ENCODE measurements at regions not wholly inside any gene's neighbourhood (a gene's known extent, or its start where the extent isn't known, plus 50 kb on each side); places are given as distances from the start of the nearest gene placed in this dataset.
A peak's percentile ranks its signal among the peaks of the same experiment; 100 is the strongest.

GRCh38 chr5:27523629-27524028, 485.2 kb upstream of the CDH9 start:
- no peak for DNase-seq (ENCODE audit: low read depth, low spot score)

- no peak for DNase-seq (ENCODE audit: low read depth, low spot score)
Measured at GRCh38 chr5:27516437-27516836, 478.1 kb upstream of the CDH9 start.

DNA sequence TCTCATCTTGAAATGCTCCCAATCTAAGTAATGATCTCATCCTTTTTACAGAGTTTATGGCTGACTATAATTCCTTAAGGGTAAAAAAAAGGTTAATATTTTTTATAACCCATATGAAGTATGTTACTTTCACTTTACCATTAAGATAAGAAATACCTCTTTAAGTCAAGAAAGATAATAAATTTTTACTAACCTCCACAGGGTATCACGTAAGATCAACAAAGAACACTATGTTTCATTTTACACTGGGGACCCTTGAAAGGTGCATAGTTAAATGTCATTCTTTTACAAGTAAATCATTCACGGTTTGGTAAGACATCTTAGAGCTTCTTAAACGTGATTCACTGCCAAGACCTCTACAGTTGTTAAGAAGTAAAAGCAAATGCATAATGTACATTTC, 472.7 kb upstream of the CDH9 start:
- no peak for DNase-seq (ENCODE audit: low read depth, low spot score)

GRCh38 chr5:27503813-27504212, 465.4 kb upstream of the CDH9 start:
- DNase-seq (ENCODE audit: low read depth, low spot score), result no peak

DNA sequence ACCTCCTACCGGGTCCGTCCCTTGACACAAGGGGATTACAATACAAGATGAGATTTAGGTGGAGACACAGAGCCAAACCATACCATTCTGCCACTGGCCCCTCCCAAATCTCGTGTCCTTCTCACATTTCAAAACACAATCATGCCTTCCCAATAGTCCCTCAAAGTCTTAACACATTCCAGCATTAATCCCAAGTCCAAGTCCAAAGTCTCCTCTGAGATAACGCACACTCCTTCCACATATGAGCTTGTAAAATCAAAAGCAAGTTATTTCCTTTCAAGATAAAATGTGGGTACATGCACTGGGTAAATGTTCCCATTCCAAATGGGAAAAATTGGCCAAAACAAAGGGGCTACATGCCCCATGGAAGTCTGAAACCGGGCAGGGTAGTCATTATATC, 463.9 kb upstream of the CDH9 start:
- no peak for DNase-seq (ENCODE audit: low read depth, low spot score)

GRCh38 chr5:27497491-27497890, 459.1 kb upstream of the CDH9 start:
- DNase-seq (ENCODE audit: low read depth, low spot score), result no peak

- no peak for DNase-seq (ENCODE audit: low read depth, low spot score)
Measured at GRCh38 chr5:27494887-27495286, 456.5 kb upstream of the CDH9 start.

DNA sequence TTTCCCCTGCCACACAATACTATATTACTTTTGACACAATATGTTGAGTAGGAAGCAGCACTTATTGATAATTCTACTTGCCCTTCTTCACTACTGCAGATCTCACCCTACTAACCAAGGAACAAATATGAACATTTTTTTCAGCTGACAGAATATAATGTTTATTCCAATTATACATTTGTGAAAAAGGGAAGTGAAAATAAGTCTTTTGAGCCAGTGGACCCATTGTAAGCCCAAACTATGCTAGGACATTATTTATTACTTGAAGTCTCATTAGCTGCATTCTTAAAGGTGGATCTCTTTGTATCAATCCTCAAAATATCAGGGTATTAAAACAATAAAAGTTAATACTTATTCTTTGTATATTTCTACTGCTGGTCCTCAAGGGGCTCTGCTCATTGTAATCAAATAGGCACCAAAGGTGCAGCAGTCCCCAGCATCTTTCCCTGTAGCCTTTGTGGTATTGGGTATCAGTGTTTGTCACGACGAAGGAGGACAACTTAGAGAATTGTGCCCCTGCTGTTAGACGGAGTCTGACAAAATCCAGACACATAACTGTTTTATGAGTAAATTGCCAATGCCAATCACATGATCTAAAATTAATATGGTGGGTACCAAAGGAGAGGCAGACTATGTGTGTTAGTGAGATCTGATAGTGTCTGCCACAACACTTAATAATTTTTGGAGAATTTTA, 453.5 kb upstream of the CDH9 start:
- DNase-seq (ENCODE audit: low read depth, low spot score), result no peak

DNA sequence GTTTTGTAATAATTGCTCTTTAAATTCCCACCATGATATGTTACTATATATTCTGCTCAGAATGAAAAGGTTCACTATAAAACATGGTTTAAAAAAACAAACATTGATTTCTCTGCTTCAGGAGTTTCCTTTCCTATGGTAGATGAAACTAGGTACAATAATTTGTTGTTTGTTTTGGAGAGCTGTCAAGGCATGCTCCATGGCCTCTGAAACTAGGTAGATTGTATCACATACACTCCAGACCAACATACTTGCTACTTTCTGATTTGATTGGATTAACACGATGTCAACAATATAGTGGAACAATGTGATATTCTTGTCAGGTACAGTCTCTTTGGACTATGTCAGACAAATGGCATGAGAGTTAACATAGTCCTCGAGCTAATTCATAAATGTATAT, 452.7 kb upstream of the CDH9 start:
- no peak for DNase-seq (ENCODE audit: low read depth, low spot score)

DNA sequence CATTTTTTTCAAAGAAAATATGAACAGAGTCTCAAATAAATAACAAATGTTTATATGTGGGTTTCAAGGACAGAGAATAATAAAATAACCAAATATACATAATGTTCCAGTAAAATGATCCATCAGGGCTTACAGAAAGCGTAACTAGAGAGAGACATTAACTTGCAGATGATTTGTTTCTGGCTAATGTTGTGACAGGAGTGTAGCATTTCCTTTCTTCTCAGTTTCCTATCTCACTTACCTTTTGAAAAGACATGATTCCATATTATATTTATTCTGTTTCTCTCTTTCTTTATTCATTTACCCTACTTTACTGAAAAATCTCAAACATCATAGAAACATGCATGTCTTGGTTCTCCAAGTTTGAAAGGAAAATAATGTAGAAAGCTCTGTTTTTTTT, 451.3 kb upstream of the CDH9 start:
- DNase-seq (ENCODE audit: low read depth, low spot score), result no peak

- DNase-seq (ENCODE audit: low read depth, low spot score), result no peak
Measured at GRCh38 chr5:27482663-27483062, 444.3 kb upstream of the CDH9 start.

DNA sequence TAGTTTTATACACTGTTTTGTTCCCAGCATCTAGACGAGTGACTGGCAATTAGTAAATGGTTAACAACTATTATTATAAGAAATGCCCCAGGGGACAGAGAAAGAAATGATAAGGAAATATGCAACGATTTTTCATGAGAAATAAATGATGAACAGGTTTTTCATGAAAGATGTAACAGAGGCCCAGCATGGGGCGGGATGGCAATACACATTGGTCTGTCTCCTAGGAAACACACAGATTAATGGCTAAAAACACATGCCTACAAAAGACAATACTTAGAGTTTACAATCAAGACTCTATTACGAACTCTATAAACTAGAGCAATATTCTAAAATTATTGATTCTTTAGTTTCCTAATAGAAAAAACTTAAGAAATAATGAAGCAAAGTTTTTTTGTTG, 441.5 kb upstream of the CDH9 start:
- DNase-seq (ENCODE audit: low read depth, low spot score), result no peak

GRCh38 chr5:27477550-27477949, 439.2 kb upstream of the CDH9 start:
- no peak for DNase-seq (ENCODE audit: low read depth, low spot score)

GRCh38 chr5:27476356-27476988, 438.1 kb upstream of the CDH9 start:
- no peak for DNase-seq (ENCODE audit: low read depth, low spot score)

DNA sequence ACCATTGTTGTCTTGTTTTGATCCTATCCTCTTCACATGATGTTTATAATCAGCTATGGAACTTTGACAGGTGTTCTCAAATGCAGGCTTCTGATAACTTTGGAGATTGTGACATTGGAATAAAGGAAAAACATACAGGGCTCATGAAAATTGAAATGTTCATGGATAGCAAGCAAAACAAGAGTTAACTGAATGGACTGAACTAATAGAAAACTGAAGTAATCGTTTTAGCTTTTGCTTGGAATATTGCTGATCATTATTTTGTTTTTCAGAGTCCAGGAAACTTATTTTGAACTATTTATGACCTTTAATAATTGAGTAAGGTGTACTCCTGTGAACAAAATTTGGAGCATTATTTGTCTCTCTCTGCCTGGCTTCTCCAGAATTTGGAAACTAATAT, 436.7 kb upstream of the CDH9 start:
- no peak for DNase-seq (ENCODE audit: low read depth, low spot score)

GRCh38 chr5:27474395-27474794, 436.0 kb upstream of the CDH9 start:
- no peak for DNase-seq (ENCODE audit: low read depth, low spot score)

DNA sequence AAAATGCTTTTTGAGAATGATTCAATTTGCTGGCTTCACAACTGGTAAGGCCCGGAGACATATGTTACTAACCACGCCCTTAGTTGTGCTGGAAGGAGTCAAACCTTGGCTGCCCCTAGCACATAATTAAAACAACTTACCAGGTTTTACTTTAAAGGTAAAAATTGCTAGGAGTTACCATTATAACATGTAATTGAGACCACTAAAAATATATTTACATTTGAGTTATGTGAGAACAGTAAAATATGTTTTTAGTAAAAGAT, 435.6 kb upstream of the CDH9 start:
- DNase-seq (ENCODE audit: low read depth, low spot score), result no peak

DNA sequence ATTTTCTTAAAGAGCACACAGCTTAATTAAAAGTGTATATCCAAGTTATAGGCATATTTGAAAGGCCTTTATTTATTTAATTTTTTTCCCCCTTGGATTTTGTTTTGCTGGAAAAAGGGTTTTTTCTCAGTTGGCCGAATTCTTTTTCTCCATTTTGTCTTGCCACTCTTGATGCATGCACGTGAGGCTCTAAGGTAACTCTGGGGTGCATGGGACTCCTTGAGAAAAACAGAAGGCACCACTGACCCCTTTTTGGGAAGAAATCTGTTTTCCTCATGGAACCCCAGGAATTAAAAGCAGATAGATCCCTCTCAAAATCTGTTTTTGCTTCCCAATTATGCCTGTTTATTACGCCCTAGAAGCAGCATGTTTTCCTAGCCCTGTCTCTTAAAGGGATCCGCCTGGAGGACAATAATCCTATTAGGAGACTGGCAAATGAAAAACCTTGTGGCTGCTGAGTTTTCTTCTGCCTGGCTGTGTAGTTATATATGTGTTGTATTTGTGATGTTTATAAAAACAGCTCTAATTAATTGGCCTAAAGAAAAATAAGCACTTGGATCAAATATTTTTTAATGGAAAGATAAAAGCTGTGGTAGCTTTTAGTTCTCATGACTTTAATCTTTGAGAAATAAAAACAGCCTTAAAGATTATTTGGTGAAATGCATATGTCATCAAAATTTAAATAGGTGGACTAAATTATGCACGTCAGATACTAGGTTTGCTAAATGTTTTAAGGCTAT, 435.1 kb upstream of the CDH9 start:
- DNase-seq (ENCODE audit: low read depth, low spot score), result peak; percentile 56

DNA sequence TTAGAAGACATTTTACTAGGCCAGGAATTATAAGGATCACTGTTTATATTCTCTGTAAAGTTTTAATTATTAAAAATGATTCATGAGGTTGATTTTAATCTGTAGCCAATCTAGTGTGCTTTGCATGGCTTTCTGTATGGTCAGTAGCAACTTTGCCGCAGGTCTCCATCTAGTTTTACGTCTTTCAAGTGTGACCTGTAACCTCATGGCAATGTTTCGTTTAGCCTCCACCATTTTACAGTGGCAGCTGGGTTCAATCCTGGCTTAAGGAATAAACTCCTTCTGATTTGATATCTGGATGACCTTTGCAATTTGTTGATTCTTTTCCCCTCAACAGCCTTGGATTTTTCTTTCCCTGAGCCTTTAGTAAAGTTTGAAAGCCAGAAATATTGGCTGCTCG, 434.5 kb upstream of the CDH9 start:
- DNase-seq (ENCODE audit: low read depth, low spot score), result peak; percentile 19

DNA sequence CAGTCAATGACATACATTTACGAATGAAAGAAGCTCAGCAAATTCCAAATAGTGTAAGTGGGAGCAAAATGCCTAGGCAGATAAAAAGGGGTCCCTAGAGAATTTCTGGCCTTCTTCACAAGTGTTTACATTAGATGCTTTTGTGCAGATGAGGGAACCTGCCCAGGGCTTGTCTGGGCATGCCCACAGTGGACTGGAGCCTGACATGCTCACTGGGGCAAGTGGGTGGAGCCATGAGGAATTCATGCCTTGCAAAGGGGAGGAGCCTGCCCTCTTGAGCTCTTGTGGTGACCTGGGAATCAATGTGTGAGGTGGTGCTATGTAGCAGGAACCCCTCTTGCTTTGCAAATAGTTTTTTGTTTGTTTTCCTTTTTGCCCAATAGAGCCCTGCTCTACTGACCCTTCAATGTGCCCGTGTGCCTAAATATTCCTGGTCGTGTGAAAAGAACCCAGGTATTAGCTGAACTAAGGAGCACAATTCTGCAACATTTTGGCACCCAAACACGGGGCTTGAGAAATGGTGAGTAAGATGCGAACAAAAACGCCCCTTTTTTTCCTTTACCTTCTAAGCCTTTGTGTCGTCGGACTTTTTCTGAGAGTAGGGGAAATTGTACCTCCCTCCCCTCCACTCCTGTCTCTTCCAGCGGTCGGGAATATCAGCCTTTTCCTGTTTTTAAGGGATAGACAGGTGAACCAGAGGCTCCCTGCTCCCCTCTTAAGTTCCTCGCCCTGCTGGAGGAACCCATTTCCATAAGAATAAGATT, 433.8 kb upstream of the CDH9 start:
- peak; percentile 97 for DNase-seq (ENCODE audit: low read depth, low spot score)

DNA sequence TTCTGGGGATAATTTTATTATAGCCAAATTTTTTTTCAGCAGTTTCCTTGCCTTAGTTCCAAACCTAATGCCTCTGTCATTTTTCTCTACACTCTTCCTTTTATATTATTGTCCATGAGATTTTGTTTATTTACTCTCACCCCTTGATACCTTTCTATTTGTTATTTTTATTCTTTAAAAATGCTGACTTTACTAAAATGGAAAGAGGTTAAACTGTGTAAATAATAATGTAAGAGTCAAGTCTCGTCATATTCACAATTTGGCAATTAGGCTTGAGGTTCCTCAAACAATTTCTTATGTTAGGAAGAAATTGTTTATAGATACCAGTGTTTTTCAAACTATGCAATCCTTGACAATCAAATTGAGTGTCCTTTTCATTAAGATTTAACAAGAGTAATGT, 428.6 kb upstream of the CDH9 start:
- DNase-seq (ENCODE audit: low read depth, low spot score), result no peak

DNA sequence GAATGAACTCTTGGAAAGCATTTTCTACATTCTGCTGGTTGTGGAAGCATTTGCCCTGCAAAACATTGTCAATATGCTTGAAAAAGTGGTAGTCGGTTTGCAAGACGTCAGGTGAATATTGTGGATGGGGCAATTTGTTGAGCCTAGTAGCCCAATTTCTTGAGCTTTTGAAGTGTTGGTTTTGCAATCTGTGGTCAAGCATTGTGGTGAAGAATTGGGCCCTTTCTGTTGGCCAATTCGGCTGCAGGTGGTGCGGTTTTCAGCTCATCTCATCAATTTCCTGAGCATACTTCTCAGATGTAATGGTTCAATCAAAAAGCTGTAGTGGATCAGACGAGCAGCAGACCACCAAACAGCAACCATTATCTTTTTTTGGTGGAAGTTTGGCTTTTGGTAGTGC, 426.8 kb upstream of the CDH9 start:
- no peak for DNase-seq (ENCODE audit: low read depth, low spot score)
